ENCODE measurements at regions not wholly inside any gene's neighbourhood (a gene's known extent, or its start where the extent isn't known, plus 50 kb on each side); places are given as distances from the start of the nearest gene placed in this dataset.

DNA sequence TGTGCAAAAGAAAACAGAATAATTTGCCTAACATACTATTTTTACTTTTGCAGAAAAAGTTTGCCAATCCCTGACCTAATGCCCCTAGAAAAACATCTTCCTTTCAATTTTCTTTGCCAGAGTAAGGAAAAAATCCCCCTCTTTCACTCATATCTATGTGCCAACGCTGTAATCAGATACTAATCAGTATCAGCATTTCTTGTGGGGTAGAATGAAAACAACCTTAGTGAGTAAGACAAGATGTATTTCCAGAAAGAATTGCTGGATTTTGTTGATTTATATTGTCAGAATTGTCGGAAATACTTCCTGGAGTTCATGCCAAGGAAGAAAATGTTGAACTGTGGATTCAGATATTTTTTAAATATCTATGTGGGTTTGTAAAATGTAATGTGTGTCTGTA is 1893.8 kb downstream of the NCAM2 start (continued):
- TF ChIP-seq RFX5 (IDR thresholded peaks at IDR 0.05) (no peak), FOSB (CRISPR knock-in tag; IDR thresholded peaks at IDR 0.05) (no peak)
- TF ChIP-seq, protein P1, sequence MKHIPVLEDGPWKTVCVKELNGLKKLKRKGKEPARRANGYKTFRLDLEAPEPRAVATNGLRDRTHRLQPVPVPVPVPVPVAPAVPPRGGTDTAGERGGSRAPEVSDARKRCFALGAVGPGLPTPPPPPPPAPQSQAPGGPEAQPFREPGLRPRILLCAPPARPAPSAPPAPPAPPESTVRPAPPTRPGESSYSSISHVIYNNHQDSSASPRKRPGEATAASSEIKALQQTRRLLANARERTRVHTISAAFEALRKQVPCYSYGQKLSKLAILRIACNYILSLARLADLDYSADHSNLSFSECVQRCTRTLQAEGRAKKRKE (CRISPR knock-in tag; IDR thresholded peaks at IDR 0.05; ENCODE audit: low read depth) = no peak

DNA sequence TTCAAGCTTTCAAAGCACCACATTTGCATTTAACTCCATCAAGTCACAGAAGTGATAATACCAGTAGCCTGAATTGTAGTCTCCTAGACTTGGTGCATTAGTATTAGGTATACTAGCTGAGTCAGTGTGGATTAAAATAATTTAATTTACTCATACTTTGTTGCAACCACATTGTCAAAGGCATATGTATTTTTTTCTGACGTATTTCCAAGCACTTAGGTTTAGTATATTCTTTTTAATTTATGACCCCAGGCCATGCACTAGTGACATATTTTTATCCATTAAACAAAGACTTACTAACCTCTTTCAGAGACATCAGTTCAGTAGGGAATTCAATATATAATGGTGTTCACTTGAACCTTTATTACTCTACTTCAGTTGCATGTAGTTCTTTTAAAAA is 1894.5 kb downstream of the NCAM2 start:
- POLR2A ChIA-PET = no interaction called here
- Histone ChIP-seq H3K9me3 (no peaks in the 10 kb centered on the region), H3K4me3 (no peak overlapping the region), H3K4me1 (no peaks in the 10 kb centered on the region), H3K27ac (no peak overlapping the region), H3K4me2 (no peak overlapping the region)
- FAIRE-seq (no peak), ATAC-seq (no peak), DNase-seq (ENCODE audit: low read depth in 1 of 2, low spot score in 1 of 2) (no peak)
- no peak for TF ChIP-seq SMC3 (IDR thresholded peaks at IDR 0.05)
- no peak for TF ChIP-seq KDM1A (IDR thresholded peaks at IDR 0.05; ENCODE audit: low read depth)
- TF ChIP-seq BHLHE40 (IDR thresholded peaks at IDR 0.05; ENCODE audit: low read depth, low read length) = no peak
- TF ChIP-seq ZSCAN20 (CRISPR knock-in tag; IDR thresholded peaks at IDR 0.05) = no peak
- no peak for TF ChIP-seq CBX8 (IDR thresholded peaks at IDR 0.05)
- TF ChIP-seq, protein P2, sequence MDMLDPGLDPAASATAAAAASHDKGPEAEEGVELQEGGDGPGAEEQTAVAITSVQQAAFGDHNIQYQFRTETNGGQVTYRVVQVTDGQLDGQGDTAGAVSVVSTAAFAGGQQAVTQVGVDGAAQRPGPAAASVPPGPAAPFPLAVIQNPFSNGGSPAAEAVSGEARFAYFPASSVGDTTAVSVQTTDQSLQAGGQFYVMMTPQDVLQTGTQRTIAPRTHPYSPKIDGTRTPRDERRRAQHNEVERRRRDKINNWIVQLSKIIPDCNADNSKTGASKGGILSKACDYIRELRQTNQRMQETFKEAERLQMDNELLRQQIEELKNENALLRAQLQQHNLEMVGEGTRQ (IDR thresholded peaks at IDR 0.05) = no peak
- 6% methylated on average over 1 of the region's 1 CpG for WGBS (ENCODE audit: missing lambda C conversion rate)
- CTCF ChIA-PET = no interaction called here

DNA sequence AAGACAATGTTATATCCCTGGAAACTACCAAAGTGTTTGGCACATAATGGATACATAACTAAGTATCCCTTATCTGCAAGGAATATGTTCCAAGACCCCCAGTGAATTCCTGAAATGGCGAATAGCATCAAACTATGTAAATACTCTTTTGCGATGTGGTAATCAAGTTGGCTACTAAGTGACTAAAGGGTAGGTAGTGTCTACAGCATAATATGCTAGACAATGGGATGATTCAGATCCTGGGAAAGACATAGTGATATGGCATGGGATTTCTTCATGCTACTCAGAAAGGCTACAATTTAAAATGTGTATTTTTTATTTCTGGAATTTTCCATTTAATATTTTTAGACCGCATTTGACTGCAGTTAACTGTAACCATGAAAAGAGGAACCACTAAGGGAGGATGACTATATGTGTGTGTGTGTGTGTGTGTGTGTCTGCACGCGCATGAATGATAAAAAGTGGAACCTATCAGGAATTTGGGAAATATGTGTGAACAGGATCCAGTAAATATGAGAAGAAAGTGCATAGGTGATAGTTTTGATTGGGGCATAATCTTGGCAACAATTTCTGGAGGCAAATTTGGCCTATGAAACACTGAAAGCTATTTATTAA is 1899.9 kb downstream of the NCAM2 start:
- ATAC-seq (no peak), DNase-seq (ENCODE audit: low read depth in 1 of 2, low spot score in 1 of 2) (no peak), FAIRE-seq (no peak)
- H3K4me2 ChIP-seq = no peak overlapping the region
- WGBS (ENCODE audit: missing lambda C conversion rate) = 27% methylated on average over 5 of the region's 5 CpGs
- ChIA-PET POLR2A (no interaction called here), CTCF (no interaction called here)
- H3K4me1 ChIP-seq = no peaks in the 10 kb centered on the region
- no peak overlapping the region for H3K27ac ChIP-seq
- H3K9me3 ChIP-seq = no peaks in the 10 kb centered on the region; the same call in 2 of the 3 replicates
- H3K4me3 ChIP-seq = no peak overlapping the region
- no peak for TF ChIP-seq POLR2AphosphoS2 (conservative IDR thresholded peaks at IDR 0.05; ENCODE audit: low read length)
- no peak for TF ChIP-seq NPAS2 (CRISPR knock-in tag; IDR thresholded peaks at IDR 0.05; ENCODE audit: borderline replicate concordance)
- no peak for TF ChIP-seq EP300 (IDR thresholded peaks at IDR 0.05)
- no peak for TF ChIP-seq FOSL2 (IDR thresholded peaks at IDR 0.05)
- TF ChIP-seq FOSL2 (CRISPR knock-in tag; IDR thresholded peaks at IDR 0.05) = no peak
- no peak for TF ChIP-seq SMC3 (IDR thresholded peaks at IDR 0.05)
- no peak for TF ChIP-seq RNF2 (IDR thresholded peaks at IDR 0.05; ENCODE audit: borderline replicate concordance, low read depth)
- TF ChIP-seq, protein P3, sequence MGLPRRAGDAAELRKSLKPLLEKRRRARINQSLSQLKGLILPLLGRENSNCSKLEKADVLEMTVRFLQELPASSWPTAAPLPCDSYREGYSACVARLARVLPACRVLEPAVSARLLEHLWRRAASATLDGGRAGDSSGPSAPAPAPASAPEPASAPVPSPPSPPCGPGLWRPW (IDR thresholded peaks at IDR 0.05) = no peak
- no peak for TF ChIP-seq POLR2A (IDR thresholded peaks at IDR 0.05; ENCODE audit: low read length)
- no peak for TF ChIP-seq HEYL (CRISPR knock-in tag; IDR thresholded peaks at IDR 0.05)
- no peak for TF ChIP-seq GATA3 (IDR thresholded peaks at IDR 0.05; ENCODE audit: borderline replicate concordance)
- TF ChIP-seq, protein P2 (IDR thresholded peaks at IDR 0.05) = no peak
- TF ChIP-seq JUNB (IDR thresholded peaks at IDR 0.05) = no peak
- no peak for TF ChIP-seq RAD21 (conservative IDR thresholded peaks at IDR 0.05 in 1 of 2, IDR thresholded peaks at IDR 0.05 in 1 of 2)
- TF ChIP-seq JUN (IDR thresholded peaks at IDR 0.05) = no peak
- no peak for TF ChIP-seq HOXB13 (CRISPR knock-in tag; IDR thresholded peaks at IDR 0.05; ENCODE audit: low read depth)
